Nephron progenitor cell (in vitro differentiated cells): ENCODE measurements at regions not wholly inside any gene's neighbourhood (a gene's known extent, or its start where the extent isn't known, plus 50 kb on each side); places are given as distances from the start of the nearest gene placed in this dataset.

Source experiments
- DNase-seq: peaks from one replicate; pipeline ENCODE4 v3.0.0; 2021
- H3K27ac Mint-ChIP-seq: 2 replicates; pipeline ENCODE4 v1.8.0; 2021; ENCODE audit warnings: mild to moderate bottlenecking, moderate library complexity, mixed read lengths
- H3K27me3 Mint-ChIP-seq: 2 replicates; pipeline ENCODE4 v1.8.0; 2021; ENCODE audit warnings: mild to moderate bottlenecking, low read depth, mixed read lengths; ENCODE audit not compliant: poor library complexity
- H3K36me3 Mint-ChIP-seq: 2 replicates; pipeline ENCODE4 v1.8.0; 2021; ENCODE audit warnings: low read depth, mixed read lengths
- H3K4me1 Mint-ChIP-seq: 2 replicates; pipeline ENCODE4 v1.8.0; 2021; ENCODE audit warnings: mixed read lengths
- H3K4me3 Mint-ChIP-seq: 2 replicates; pipeline ENCODE4 v1.8.0; 2021; ENCODE audit warnings: mild to moderate bottlenecking, moderate library complexity, mixed read lengths
- H3K9me3 Mint-ChIP-seq: 2 replicates; pipeline ENCODE4 v1.8.0; 2021; ENCODE audit warnings: mild to moderate bottlenecking, moderate library complexity, mixed read lengths
- CTCF ChIP-seq: fragments of 200-600 bp; sonication (generic); IDR thresholded peaks from 2 replicates; pipeline ENCODE4 v1.5.0; 2021; ENCODE audit warnings: antibody characterized with exemption

DNA sequence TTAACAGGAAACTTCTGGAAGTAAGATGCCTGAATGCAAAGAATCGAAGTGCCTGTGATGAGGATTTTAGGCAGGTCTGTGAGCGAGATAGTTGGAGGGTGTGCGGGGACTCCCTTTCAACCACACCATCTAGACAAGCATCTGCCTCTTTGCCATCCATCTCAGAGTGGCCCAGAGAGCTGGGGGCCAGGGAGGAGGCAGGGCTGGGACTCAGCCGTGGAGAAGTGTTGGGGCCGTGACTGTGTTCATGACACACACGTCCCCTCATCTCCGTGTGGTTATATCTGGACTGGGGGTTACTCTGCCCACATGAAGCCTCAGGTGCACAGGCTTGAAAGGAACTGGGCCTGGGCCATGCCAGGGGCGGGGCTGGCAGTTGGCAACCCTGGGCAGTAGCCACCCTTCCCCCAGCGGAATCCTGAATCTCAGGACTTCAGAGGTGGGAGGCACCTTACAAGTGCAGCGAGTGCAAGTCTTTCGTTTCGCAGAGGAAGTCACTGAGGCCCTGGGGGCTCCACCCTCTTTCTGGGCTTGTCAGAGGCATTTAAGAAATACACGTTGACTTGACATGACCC is 112.5 kb downstream of the SLC4A3 start:
- Mint-ChIP-seq H3K27ac (peak overlapping the region; percentile 49), H3K27me3 (no peaks in the 10 kb centered on the region), H3K9me3 (no peaks in the 10 kb centered on the region), H3K4me3 (no peak overlapping the region), H3K36me3 (no peaks in the 10 kb centered on the region), H3K4me1 (peaks cover 38% of the 10 kb centered on the region)
- no peak for DNase-seq
- no peak for TF ChIP-seq CTCF

GRCh38 chr2:219743548-219743947 is 116.1 kb downstream of the SLC4A3 start:
- H3K4me1 Mint-ChIP-seq = peaks cover 27% of the 10 kb centered on the region
- H3K27me3 Mint-ChIP-seq = no peaks in the 10 kb centered on the region
- no peaks in the 10 kb centered on the region for H3K36me3 Mint-ChIP-seq
- no peak overlapping the region for H3K27ac Mint-ChIP-seq
- no peak for TF ChIP-seq CTCF
- no peak overlapping the region for H3K4me3 Mint-ChIP-seq
- H3K9me3 Mint-ChIP-seq = no peaks in the 10 kb centered on the region
- DNase-seq = no peak

DNA sequence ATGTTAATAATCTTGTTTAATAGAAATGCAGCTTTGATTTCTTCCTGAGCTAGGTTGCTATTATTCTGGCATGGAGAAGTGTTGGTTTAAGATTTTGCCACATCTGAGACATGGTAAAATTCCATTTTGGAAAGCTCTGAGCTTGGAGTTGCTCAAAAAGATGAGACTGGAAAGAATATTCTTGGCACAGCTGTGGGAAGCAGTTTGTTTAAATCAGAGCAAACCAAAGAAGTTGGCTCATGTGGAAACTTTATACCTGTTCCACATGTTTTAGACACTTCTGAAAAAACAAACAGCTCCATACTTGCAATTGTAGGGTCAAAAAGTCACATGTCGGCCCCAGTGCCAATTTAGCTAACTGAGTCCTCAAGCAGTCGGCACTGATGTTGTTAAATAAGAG is 116.6 kb downstream of the SLC4A3 start:
- Mint-ChIP-seq H3K9me3 (peaks cover 1% of the 10 kb centered on the region), H3K27me3 (no peaks in the 10 kb centered on the region), H3K4me1 (peaks cover 24% of the 10 kb centered on the region), H3K27ac (no peak overlapping the region), H3K36me3 (no peaks in the 10 kb centered on the region), H3K4me3 (no peak overlapping the region)
- no peak for TF ChIP-seq CTCF
- no peak for DNase-seq

- peaks cover 6% of the 10 kb centered on the region for H3K9me3 Mint-ChIP-seq
- no peak for TF ChIP-seq CTCF
- H3K4me1 Mint-ChIP-seq = peaks cover 18% of the 10 kb centered on the region
- H3K27ac Mint-ChIP-seq = no peak overlapping the region
- DNase-seq = no peak
- no peaks in the 10 kb centered on the region for H3K36me3 Mint-ChIP-seq
- no peaks in the 10 kb centered on the region for H3K27me3 Mint-ChIP-seq
- no peak overlapping the region for H3K4me3 Mint-ChIP-seq
Measured at GRCh38 chr2:219744600-219744999, 117.2 kb downstream of the SLC4A3 start.

- Mint-ChIP-seq H3K4me1 (no peaks in the 10 kb centered on the region), H3K27me3 (no peaks in the 10 kb centered on the region), H3K36me3 (peaks cover 6% of the 10 kb centered on the region), H3K4me3 (no peak overlapping the region), H3K9me3 (peaks cover 24% of the 10 kb centered on the region), H3K27ac (no peak overlapping the region)
- DNase-seq = no peak
- TF ChIP-seq CTCF = no peak
Measured at GRCh38 chr2:219747637-219748036, 120.2 kb downstream of the SLC4A3 start.
